Muscle layer of duodenum (tissue), 2 donors: ENCODE measurements at regions not wholly inside any gene's neighbourhood (a gene's known extent, or its start where the extent isn't known, plus 50 kb on each side); places are given as distances from the start of the nearest gene placed in this dataset.

Source experiments
- H3K27ac ChIP-seq: one replicate; pipeline ENCODE4 v1.7.0; 2013; ENCODE audit warnings: mild to moderate bottlenecking, low read length
- H3K27me3 ChIP-seq: one replicate; pipeline ENCODE4 v1.7.0; 2013; ENCODE audit warnings: low read depth, mild to moderate bottlenecking, control low read depth, low read length
- H3K36me3 ChIP-seq, 2 donors: one replicate each; pipeline ENCODE4 v1.7.0; 2013; ENCODE audit warnings: low read length in 2 of 2, control low read depth in 1 of 2, mild to moderate bottlenecking in 1 of 2; ENCODE audit not compliant: insufficient read depth in 2 of 2, control insufficient read depth in 1 of 2
- H3K4me1 ChIP-seq, 2 donors: one replicate each; pipeline ENCODE4 v1.7.0; 2013; ENCODE audit warnings: low read length in 2 of 2, mild to moderate bottlenecking in 2 of 2, control low read depth in 1 of 2, moderate library complexity in 1 of 2; ENCODE audit not compliant: insufficient read depth in 2 of 2, control insufficient read depth in 1 of 2
- H3K4me3 ChIP-seq, 2 donors: one replicate each; pipeline ENCODE4 v1.7.0; 2013; ENCODE audit warnings: low read length in 2 of 2, low read depth in 1 of 2, mild to moderate bottlenecking in 1 of 2
- H3K9me3 ChIP-seq, 2 donors: one replicate each; pipeline ENCODE4 v1.7.0; 2013; ENCODE audit warnings: low read length in 2 of 2, control low read depth in 1 of 2, mild to moderate bottlenecking in 1 of 2; ENCODE audit not compliant: control insufficient read depth in 1 of 2
- donor health status: healthy.

- Histone ChIP-seq H3K36me3 (no peaks in the 10 kb centered on the region), H3K27me3 (no peaks in the 10 kb centered on the region), H3K9me3 (no peaks in the 10 kb centered on the region), H3K27ac (no peak overlapping the region), H3K4me3 (no peak overlapping the region), H3K4me1 (peaks cover 0 to 9% of the 10 kb centered on the region in 2 donors)
These were observed 308.9 kb upstream of the JAG1 start for GRCh38 chr20:10982692-10983091.

GRCh38 chr20:10984294-10984693, 310.5 kb upstream of the JAG1 start:
- H3K9me3 ChIP-seq: no peaks in the 10 kb centered on the region
- no peak overlapping the region for H3K4me3 ChIP-seq
- no peak overlapping the region for H3K27ac ChIP-seq
- peaks cover 0 to 9% of the 10 kb centered on the region in 2 donors for H3K4me1 ChIP-seq
- H3K36me3 ChIP-seq: no peaks in the 10 kb centered on the region
- H3K27me3 ChIP-seq: no peaks in the 10 kb centered on the region

GRCh38 chr20:10984913-10985312, 311.1 kb upstream of the JAG1 start:
- Histone ChIP-seq H3K4me1 (peaks cover 0 to 9% of the 10 kb centered on the region in 2 donors), H3K9me3 (no peaks in the 10 kb centered on the region), H3K36me3 (no peaks in the 10 kb centered on the region), H3K4me3 (peak overlapping the region in 1 of 2 donors; percentile 10), H3K27me3 (no peaks in the 10 kb centered on the region), H3K27ac (no peak overlapping the region)

- Histone ChIP-seq H3K9me3 (no peaks in the 10 kb centered on the region), H3K4me3 (no peak overlapping the region), H3K4me1 (peaks cover 0 to 9% of the 10 kb centered on the region in 2 donors), H3K27me3 (no peaks in the 10 kb centered on the region), H3K36me3 (no peaks in the 10 kb centered on the region), H3K27ac (no peak overlapping the region)
These were observed 311.7 kb upstream of the JAG1 start for GRCh38 chr20:10985536-10985935.

- Histone ChIP-seq H3K27ac (no peak overlapping the region), H3K4me3 (no peak overlapping the region), H3K27me3 (no peaks in the 10 kb centered on the region), H3K36me3 (no peaks in the 10 kb centered on the region), H3K4me1 (peaks cover 0 to 9% of the 10 kb centered on the region in 2 donors), H3K9me3 (no peaks in the 10 kb centered on the region)
These were observed 312.8 kb upstream of the JAG1 start for GRCh38 chr20:10986586-10986985.

- H3K27ac ChIP-seq: no peak overlapping the region
- no peak overlapping the region for H3K4me3 ChIP-seq
- peaks cover 0 to 4% of the 10 kb centered on the region in 2 donors for H3K4me1 ChIP-seq
- no peaks in the 10 kb centered on the region for H3K27me3 ChIP-seq
- H3K9me3 ChIP-seq: no peaks in the 10 kb centered on the region
- H3K36me3 ChIP-seq: no peaks in the 10 kb centered on the region
These were observed 314.0 kb upstream of the JAG1 start for GRCh38 chr20:10987651-10988383.

GRCh38 chr20:10990625-10991382, 317.0 kb upstream of the JAG1 start:
- no peaks in the 10 kb centered on the region for H3K9me3 ChIP-seq

GRCh38 chr20:10992731-10993130, 318.9 kb upstream of the JAG1 start:
- Histone ChIP-seq H3K4me1 (no peaks in the 10 kb centered on the region), H3K27me3 (no peaks in the 10 kb centered on the region), H3K4me3 (no peak overlapping the region), H3K36me3 (no peaks in the 10 kb centered on the region), H3K27ac (no peak overlapping the region), H3K9me3 (no peaks in the 10 kb centered on the region)

More at GRCh38 chr20:10990625-10991382, 317.0 kb upstream of the JAG1 start:
- Histone ChIP-seq H3K4me3 (no peak overlapping the region), H3K27ac (no peak overlapping the region), H3K36me3 (no peaks in the 10 kb centered on the region), H3K27me3 (no peaks in the 10 kb centered on the region), H3K4me1 (no peaks in the 10 kb centered on the region)

GRCh38 chr20:10994991-10995700, 321.3 kb upstream of the JAG1 start:
- H3K36me3 ChIP-seq: no peaks in the 10 kb centered on the region

GRCh38 chr20:10998476-10998875, 324.7 kb upstream of the JAG1 start:
- Histone ChIP-seq H3K36me3 (no peaks in the 10 kb centered on the region), H3K9me3 (no peaks in the 10 kb centered on the region), H3K27me3 (no peaks in the 10 kb centered on the region), H3K4me3 (no peak overlapping the region), H3K4me1 (no peaks in the 10 kb centered on the region), H3K27ac (no peak overlapping the region)

More at GRCh38 chr20:10994991-10995700, 321.3 kb upstream of the JAG1 start:
- H3K27ac ChIP-seq: no peak overlapping the region
- H3K9me3 ChIP-seq: no peaks in the 10 kb centered on the region
- no peak overlapping the region for H3K4me3 ChIP-seq
- H3K4me1 ChIP-seq: no peaks in the 10 kb centered on the region
- no peaks in the 10 kb centered on the region for H3K27me3 ChIP-seq

- no peaks in the 10 kb centered on the region for H3K36me3 ChIP-seq
- no peak overlapping the region for H3K27ac ChIP-seq
- H3K9me3 ChIP-seq: no peaks in the 10 kb centered on the region
- H3K4me1 ChIP-seq: no peaks in the 10 kb centered on the region
- H3K27me3 ChIP-seq: no peaks in the 10 kb centered on the region
- no peak overlapping the region for H3K4me3 ChIP-seq
These were observed 326.6 kb upstream of the JAG1 start for GRCh38 chr20:11000416-11000815.
